Smooth muscle cell (in vitro differentiated cells): ENCODE measurements at regions not wholly inside any gene's neighbourhood (a gene's known extent, or its start where the extent isn't known, plus 50 kb on each side); places are given as distances from the start of the nearest gene placed in this dataset.

Experiments
- DNase-seq: peaks from one replicate; lab custom pipeline; 2025; ENCODE audit not compliant: unreplicated experiment; lab: John Stamatoyannopoulos, UW
- H2AFZ ChIP-seq: fragments of 200-600 bp; sonication (generic); 2 replicates; pipeline ENCODE4 v1.6.0; 2016; ENCODE audit warnings: antibody characterized with exemption, low read depth, mild to moderate bottlenecking
- H3F3A ChIP-seq: fragments of 200-600 bp; sonication (generic); 2 replicates; pipeline ENCODE4 v1.6.0; 2017; ENCODE audit warnings: antibody characterized with exemption, low read depth
- H3K27ac ChIP-seq: fragments of 200-600 bp; sonication (generic); 2 replicates; pipeline ENCODE4 v1.5.1; 2016; ENCODE audit warnings: low read depth, mild to moderate bottlenecking
- H3K27me3 ChIP-seq: fragments of 200-600 bp; sonication (generic); 2 replicates; pipeline ENCODE4 v1.6.1; 2016; ENCODE audit warnings: low read depth, mild to moderate bottlenecking
- H3K36me3 ChIP-seq: fragments of 200-600 bp; sonication (generic); 2 replicates; pipeline ENCODE4 v1.5.1; 2016; ENCODE audit warnings: low read depth
- H3K4me1 ChIP-seq: fragments of 200-600 bp; sonication (generic); 2 replicates; pipeline ENCODE4 v1.5.1; 2016; ENCODE audit warnings: low read depth
- H3K4me2 ChIP-seq: fragments of 200-600 bp; sonication (generic); 2 replicates; pipeline ENCODE4 v1.6.0; 2016; ENCODE audit warnings: mild to moderate bottlenecking
- H3K4me3 ChIP-seq: fragments of 200-600 bp; sonication (generic); 2 replicates; pipeline ENCODE4 v1.5.1; 2016; ENCODE audit warnings: mild to moderate bottlenecking
- H3K79me2 ChIP-seq: fragments of 200-600 bp; sonication (generic); 2 replicates; pipeline ENCODE4 v1.6.0; 2016; ENCODE audit warnings: low read depth, mild to moderate bottlenecking
- H3K9ac ChIP-seq: fragments of 200-600 bp; sonication (generic); 2 replicates; pipeline ENCODE4 v1.6.0; 2016; ENCODE audit warnings: low read depth
- H3K9me3 ChIP-seq: fragments of 200-600 bp; sonication (generic); replicated peaks from 2 replicates; pipeline ENCODE4 v1.5.1; 2016; ENCODE audit warnings: low read depth
- H4K20me1 ChIP-seq: fragments of 200-600 bp; sonication (generic); 2 replicates; pipeline ENCODE4 v1.6.0; 2016; ENCODE audit warnings: low read depth
- CTCF ChIP-seq: fragments of 200-600 bp; sonication (generic); IDR thresholded peaks from 2 replicates; pipeline ENCODE4 v1.5.1; 2017; ENCODE audit warnings: borderline replicate concordance, mild to moderate bottlenecking, antibody characterized with exemption; ENCODE audit not compliant: insufficient read depth, poor library complexity, severe bottlenecking
- WGBS: methylation state at CpG from one replicate; pipeline ENCODE4 v1.1.7; 2016; ENCODE audit warnings: low lambda C conversion rate; 5-methylcytosine and 5-hydroxymethylcytosine counted together

DNA sequence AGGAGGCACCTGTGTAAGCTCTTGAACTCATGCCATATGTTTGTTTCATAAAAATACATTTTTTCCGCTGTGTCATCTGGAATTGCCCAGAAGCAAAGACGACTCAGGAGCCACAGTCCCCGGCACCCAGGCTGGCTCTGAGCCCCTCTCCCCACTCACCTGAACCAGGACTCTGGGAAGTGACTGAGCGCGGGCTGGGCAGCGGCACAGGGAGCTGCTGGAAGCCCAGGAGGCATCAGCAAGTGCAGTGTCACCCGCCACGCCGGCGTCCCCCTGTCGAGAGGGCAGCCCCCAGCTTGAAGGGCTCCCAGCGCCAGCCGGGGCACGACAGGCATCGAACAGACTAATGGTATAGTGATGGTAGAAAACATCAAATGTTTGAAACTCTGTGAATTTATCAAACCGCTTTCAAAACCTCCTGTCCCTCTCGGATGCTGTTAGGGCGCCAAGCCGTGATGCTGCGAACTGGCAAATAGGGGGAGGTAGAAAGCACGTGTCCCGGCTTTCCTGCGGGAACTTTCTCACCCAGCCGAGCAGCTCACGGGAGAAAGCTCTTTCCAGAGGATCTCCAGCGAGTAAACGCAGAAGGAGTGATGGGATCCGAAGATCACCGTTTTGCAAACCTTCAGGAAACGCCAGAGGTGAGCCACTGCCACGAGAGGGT lies 57.8 kb upstream of the COL18A1 start:
- no peak overlapping the region for H3K4me2 ChIP-seq
- no peak overlapping the region for H2AFZ ChIP-seq
- no peaks in the 10 kb centered on the region for H3K27me3 ChIP-seq
- H3F3A ChIP-seq, result peaks cover 10% of the 10 kb centered on the region
- no peaks in the 10 kb centered on the region for H3K36me3 ChIP-seq
- no peaks in the 10 kb centered on the region for H4K20me1 ChIP-seq
- no peaks in the 10 kb centered on the region for H3K4me1 ChIP-seq
- no peak for DNase-seq
- H3K4me3 ChIP-seq, result no peak overlapping the region
- H3K79me2 ChIP-seq, result no peaks in the 10 kb centered on the region
- no peak overlapping the region for H3K27ac ChIP-seq
- H3K9me3 ChIP-seq, result no peaks in the 10 kb centered on the region
- TF ChIP-seq CTCF, result no peak
- WGBS, result 81% methylated on average over 31 of the region's 31 CpGs
- H3K9ac ChIP-seq, result no peak overlapping the region

- H3K36me3 ChIP-seq, result no peaks in the 10 kb centered on the region
- TF ChIP-seq CTCF, result no peak
- no peaks in the 10 kb centered on the region for H3K79me2 ChIP-seq
- no peak for DNase-seq
- no peaks in the 10 kb centered on the region for H3K27me3 ChIP-seq
- H3F3A ChIP-seq, result peaks cover 10% of the 10 kb centered on the region
- H3K27ac ChIP-seq, result no peak overlapping the region
- H3K4me1 ChIP-seq, result no peaks in the 10 kb centered on the region
- whole genome bisulfite sequencing, result 93% methylated on average over 25 of the region's 25 CpGs
- H3K9me3 ChIP-seq, result no peaks in the 10 kb centered on the region
- no peaks in the 10 kb centered on the region for H4K20me1 ChIP-seq
- no peak overlapping the region for H3K4me3 ChIP-seq
- H3K4me2 ChIP-seq, result no peak overlapping the region
- H3K9ac ChIP-seq, result no peak overlapping the region
- no peak overlapping the region for H2AFZ ChIP-seq
These were observed 57.1 kb upstream of the COL18A1 start for GRCh38 chr21:45347712-45348499.

- 84% methylated on average over 18 of the region's 18 CpGs for WGBS
- Histone ChIP-seq H2AFZ (no peak overlapping the region), H3K27me3 (no peaks in the 10 kb centered on the region), H3K9me3 (no peaks in the 10 kb centered on the region), H3K4me3 (no peak overlapping the region), H3K36me3 (no peaks in the 10 kb centered on the region), H4K20me1 (no peaks in the 10 kb centered on the region), H3K4me1 (no peaks in the 10 kb centered on the region), H3K27ac (no peak overlapping the region), H3F3A (peaks cover 10% of the 10 kb centered on the region), H3K9ac (no peak overlapping the region), H3K4me2 (no peak overlapping the region), H3K79me2 (no peaks in the 10 kb centered on the region)
- no peak for TF ChIP-seq CTCF
- DNase-seq, result no peak
These were observed 56.2 kb upstream of the COL18A1 start for GRCh38 chr21:45348591-45349327.
